ENCODE measurements at regions not wholly inside any gene's neighbourhood (a gene's known extent, or its start where the extent isn't known, plus 50 kb on each side); places are given as distances from the start of the nearest gene placed in this dataset.
A peak's percentile ranks its signal among the peaks of the same experiment; 100 is the strongest.

GRCh38 chr3:157738441-157738840 lies 235.2 kb upstream of the VEPH1 start:
- ChIA-PET POLR2A (no interaction called here), CTCF (ENCODE audit: low intra/inter-chr PET ratio) (no interaction called here)
- 2% methylated on average over 5 of the region's 5 CpGs for whole genome bisulfite sequencing (ENCODE audit: insufficient coverage, low coverage, missing lambda C conversion rate)
- Histone ChIP-seq H3K36me3 (ENCODE audit: control insufficient read depth, insufficient read depth, low read length) (no peaks in the 10 kb centered on the region), H4K20me1 (replicated peaks; ENCODE audit: control insufficient read depth, insufficient read depth, low read length) (no peaks in the 10 kb centered on the region), H3K27ac (ENCODE audit: extremely low read depth, low read depth, low read length) (no peak overlapping the region), H3K79me2 (ENCODE audit: control insufficient read depth, insufficient read depth, low read length) (no peaks in the 10 kb centered on the region), H3K9ac (ENCODE audit: insufficient read depth in 1 of 2, low read depth in 2 of 2, low read length in 2 of 2) (no peak overlapping the region), H3K9me3 (replicated peaks; ENCODE audit: control insufficient read depth, insufficient read depth, low read depth, low read length) (no peaks in the 10 kb centered on the region), H3K4me3 (no peak overlapping the region), H3K4me1 (replicated peaks in 1 of 2; ENCODE audit: control insufficient read depth in 2 of 2, insufficient read depth in 2 of 2, low read length in 2 of 2) (no peaks in the 10 kb centered on the region), H3K27me3 (ENCODE audit: control insufficient read depth in 2 of 2, insufficient read depth in 2 of 2, low read length in 2 of 2) (no peaks in the 10 kb centered on the region), H3K9me1 (ENCODE audit: control insufficient read depth, insufficient read depth, low read length) (no peaks in the 10 kb centered on the region), H3K4me2 (ENCODE audit: insufficient read depth, low read length) (no peak overlapping the region), H2AFZ (ENCODE audit: low read depth, low read length) (no peak overlapping the region)
- no peak for TF ChIP-seq LEF1 (IDR thresholded peaks at IDR 0.05)
- TF ChIP-seq ZKSCAN8 (CRISPR knock-in tag; IDR thresholded peaks at IDR 0.05), result no peak
- no peak for TF ChIP-seq ZNF785 (CRISPR knock-in tag; IDR thresholded peaks at IDR 0.05)
- intact Hi-C loops (cut with micrococcal nuclease) (no loop called here), in situ Hi-C loops (cut with MboI) (no loop called here)
- ATAC-seq (no peak), FAIRE-seq (no peak), DNase-seq (ENCODE audit: extremely low read depth in 1 of 4, low spot score in 3 of 4) (no peak)
- BruUV-seq (replicated peaks), result no TSS peak

GRCh38 chr3:157718800-157719199 lies 215.6 kb upstream of the VEPH1 start:
- no peak overlapping the region for H2AFZ ChIP-seq (ENCODE audit: low read depth, low read length)
- ChIA-PET POLR2A (no interaction called here), CTCF (ENCODE audit: low intra/inter-chr PET ratio) (no interaction called here)
- ATAC-seq (peak; percentile 73), DNase-seq (ENCODE audit: extremely low read depth in 1 of 4, low spot score in 3 of 4) (peak in 2 of 4 experiments; percentile 17 to 37), FAIRE-seq (no peak)
- no peak overlapping the region for H3K9ac ChIP-seq (ENCODE audit: insufficient read depth in 1 of 2, low read depth in 2 of 2, low read length in 2 of 2)
- in situ Hi-C loops (cut with MboI), result no loop called here
- no peaks in the 10 kb centered on the region for H4K20me1 ChIP-seq (replicated peaks; ENCODE audit: control insufficient read depth, insufficient read depth, low read length)
- no peaks in the 10 kb centered on the region for H3K9me1 ChIP-seq (ENCODE audit: control insufficient read depth, insufficient read depth, low read length)
- no peaks in the 10 kb centered on the region for H3K4me1 ChIP-seq (replicated peaks in 1 of 2; ENCODE audit: control insufficient read depth in 2 of 2, insufficient read depth in 2 of 2, low read length in 2 of 2)
- no peaks in the 10 kb centered on the region for H3K27me3 ChIP-seq (ENCODE audit: control insufficient read depth in 2 of 2, insufficient read depth in 2 of 2, low read length in 2 of 2)
- H3K27ac ChIP-seq (ENCODE audit: extremely low read depth, low read depth, low read length), result no peak overlapping the region
- no peaks in the 10 kb centered on the region for H3K79me2 ChIP-seq (ENCODE audit: control insufficient read depth, insufficient read depth, low read length)
- WGBS (ENCODE audit: insufficient coverage, low coverage, missing lambda C conversion rate), result 0% methylated on average over 4 of the region's 4 CpGs
- H3K9me3 ChIP-seq (replicated peaks; ENCODE audit: control insufficient read depth, insufficient read depth, low read depth, low read length), result no peaks in the 10 kb centered on the region
- intact Hi-C loops (cut with micrococcal nuclease), result no loop called here
- no peak overlapping the region for H3K4me2 ChIP-seq (ENCODE audit: insufficient read depth, low read length)
- no peaks in the 10 kb centered on the region for H3K36me3 ChIP-seq (ENCODE audit: control insufficient read depth, insufficient read depth, low read length)
- no TSS peak for BruUV-seq (replicated peaks)
- no peak overlapping the region for H3K4me3 ChIP-seq
- no peak for TF ChIP-seq TBP (optimal IDR thresholded peaks at IDR 0.05; ENCODE audit: low read depth, low read length)
- TF ChIP-seq HSF4 (CRISPR knock-in tag; IDR thresholded peaks at IDR 0.05; ENCODE audit: borderline replicate concordance), result no peak
- peak; percentile 36; the same call in 1 of the 2 replicates for TF ChIP-seq TCF7 (IDR thresholded peaks at IDR 0.05; ENCODE audit: borderline replicate concordance)
- TF ChIP-seq ARID1B (IDR thresholded peaks at IDR 0.05), result peak; percentile 32; the same call in 1 of the 2 replicates
- no peak for TF ChIP-seq MYNN (IDR thresholded peaks at IDR 0.05)
- no peak for TF ChIP-seq MYNN (CRISPR knock-in tag; IDR thresholded peaks at IDR 0.05)
- no peak for TF ChIP-seq GATAD2B (IDR thresholded peaks at IDR 0.05; ENCODE audit: borderline replicate concordance)
- no peak for TF ChIP-seq MCM7 (IDR thresholded peaks at IDR 0.05)
- peak; percentile 67; the same call in 1 of the 2 replicates for TF ChIP-seq LEF1 (IDR thresholded peaks at IDR 0.05)
- TF ChIP-seq PCBP2 (IDR thresholded peaks at IDR 0.05; ENCODE audit: low read depth, low read length, poor library complexity, severe bottlenecking), result no peak
- no peak for TF ChIP-seq XRCC4 (IDR thresholded peaks at IDR 0.05; ENCODE audit: extremely low read depth, insufficient read depth, insufficient read length)
- no peak for TF ChIP-seq POU5F1 (IDR thresholded peaks at IDR 0.05; ENCODE audit: borderline replicate concordance, low read depth, low read length, partially characterized antibody)
- 0 out of 2 replicates have a peak, but pooled peaks have one; percentile 11 for TF ChIP-seq STAT5A (IDR thresholded peaks at IDR 0.05; ENCODE audit: borderline replicate concordance, low read length)
- TF ChIP-seq, protein P1, sequence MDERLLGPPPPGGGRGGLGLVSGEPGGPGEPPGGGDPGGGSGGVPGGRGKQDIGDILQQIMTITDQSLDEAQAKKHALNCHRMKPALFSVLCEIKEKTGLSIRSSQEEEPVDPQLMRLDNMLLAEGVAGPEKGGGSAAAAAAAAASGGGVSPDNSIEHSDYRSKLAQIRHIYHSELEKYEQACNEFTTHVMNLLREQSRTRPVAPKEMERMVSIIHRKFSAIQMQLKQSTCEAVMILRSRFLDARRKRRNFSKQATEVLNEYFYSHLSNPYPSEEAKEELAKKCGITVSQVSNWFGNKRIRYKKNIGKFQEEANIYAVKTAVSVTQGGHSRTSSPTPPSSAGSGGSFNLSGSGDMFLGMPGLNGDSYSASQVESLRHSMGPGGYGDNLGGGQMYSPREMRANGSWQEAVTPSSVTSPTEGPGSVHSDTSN (CRISPR knock-in tag; IDR thresholded peaks at IDR 0.05; ENCODE audit: low read depth), result no peak
- TF ChIP-seq, protein P1 (tag; conservative IDR thresholded peaks at IDR 0.05; ENCODE audit: low read depth), result no peak
- no peak for TF ChIP-seq ZNF551 (CRISPR knock-in tag; IDR thresholded peaks at IDR 0.05)
